Uterus (tissue), 3 donors: ENCODE measurements at regions not wholly inside any gene's neighbourhood (a gene's known extent, or its start where the extent isn't known, plus 50 kb on each side); places are given as distances from the start of the nearest gene placed in this dataset.
"Not testable (repeated sequence)": the region's sequence is repeated elsewhere in the genome, so short reads cannot be mapped to it uniquely, and the experiment has no call there.

Experiments
- DNase-seq, 2 donors: peaks; one replicate each; pipeline ENCODE4 v3.0.0-alpha.2; 2019 to 2020
- H3K27ac ChIP-seq, 2 donors: fragments of 200-600 bp; sonication (generic); 1 replicate in 1 of 2; 2 replicates in 1 of 2; pipeline ENCODE4 v1.5.1; 2016 to 2018
- H3K27me3 ChIP-seq, 2 donors: fragments of 200-600 bp; sonication (generic); one replicate each; pipeline ENCODE4 v1.5.1; 2018 to 2019; ENCODE audit warnings: control low read depth in 1 of 2
- H3K36me3 ChIP-seq, 2 donors: fragments of 200-600 bp; sonication (generic); one replicate each; pipeline ENCODE4 v1.5.1; 2019; ENCODE audit warnings: control low read depth in 1 of 2
- H3K4me1 ChIP-seq, 2 donors: fragments of 200-600 bp; sonication (generic); one replicate each; pipeline ENCODE4 v1.5.1; 2018 to 2019; ENCODE audit warnings: control low read depth in 1 of 2
- H3K4me3 ChIP-seq, 2 donors: fragments of 200-600 bp; sonication (generic); 1 replicate in 1 of 2; 2 replicates in 1 of 2; pipeline ENCODE4 v1.5.1; 2018 to 2019; ENCODE audit warnings: mild to moderate bottlenecking in 1 of 2
- H3K9me3 ChIP-seq, 2 donors: fragments of 200-600 bp; sonication (generic); one replicate each; pipeline ENCODE4 v1.5.1; 2019; ENCODE audit warnings: control low read depth in 1 of 2
- POLR2A ChIP-seq, 2 donors: fragments of 450-650 bp; IDR thresholded peaks; one replicate each; pipeline ENCODE4 v1.6.1; 2016; ENCODE audit warnings: antibody characterized with exemption in 2 of 2, mild to moderate bottlenecking in 1 of 2, moderate library complexity in 1 of 2
- intact Hi-C: fragments of 100-400 bp; cut with DNase I; formaldehyde crosslinking; loops from one replicate; pipeline ENCODE4 v1.15.1; 2023; ENCODE audit warnings: low total_unique reads
- TF ChIP-seq, protein P1 (sequence below), 4 experiments: fragments of 200-600 bp in 2 of 4; fragments of 450-650 bp in 2 of 4; sonication (generic) in 2 of 4; IDR thresholded peaks; one replicate each; pipeline ENCODE4 v1.5.1; 2016 to 2019; ENCODE audit warnings: antibody characterized with exemption in 4 of 4, mild to moderate bottlenecking in 2 of 4, moderate library complexity in 1 of 4
- donor health status: DM: yes; HTN: yes; CAD: no.

DNA sequence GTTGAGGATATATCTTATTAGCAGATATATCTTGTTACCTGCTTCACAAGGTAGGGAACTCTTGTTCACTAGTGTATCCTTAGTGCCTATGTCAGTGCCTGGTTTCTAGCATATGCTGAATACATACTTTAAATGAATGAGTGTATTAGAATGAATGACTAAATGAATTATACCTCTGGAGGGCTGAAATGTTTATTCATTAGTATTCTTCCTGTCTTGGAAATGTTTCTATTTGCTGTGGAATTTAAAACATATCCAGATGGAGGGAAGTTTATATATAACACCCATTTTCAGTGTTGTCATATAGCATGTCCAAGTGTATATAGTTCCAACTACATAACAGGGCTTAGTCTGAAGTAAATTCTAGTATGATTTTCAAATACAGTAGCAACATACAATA is 581.5 kb downstream of the TBL1XR1 start:
- intact Hi-C loops, result no loop called here
- Histone ChIP-seq H3K27ac (no peak overlapping the region), H3K4me1 (no peaks in the 10 kb centered on the region), H3K4me3 (no peak overlapping the region), H3K9me3 (no peaks in the 10 kb centered on the region), H3K27me3 (no peaks in the 10 kb centered on the region), H3K36me3 (no peaks in the 10 kb centered on the region)
- no peak for DNase-seq
- TF ChIP-seq, protein P1, sequence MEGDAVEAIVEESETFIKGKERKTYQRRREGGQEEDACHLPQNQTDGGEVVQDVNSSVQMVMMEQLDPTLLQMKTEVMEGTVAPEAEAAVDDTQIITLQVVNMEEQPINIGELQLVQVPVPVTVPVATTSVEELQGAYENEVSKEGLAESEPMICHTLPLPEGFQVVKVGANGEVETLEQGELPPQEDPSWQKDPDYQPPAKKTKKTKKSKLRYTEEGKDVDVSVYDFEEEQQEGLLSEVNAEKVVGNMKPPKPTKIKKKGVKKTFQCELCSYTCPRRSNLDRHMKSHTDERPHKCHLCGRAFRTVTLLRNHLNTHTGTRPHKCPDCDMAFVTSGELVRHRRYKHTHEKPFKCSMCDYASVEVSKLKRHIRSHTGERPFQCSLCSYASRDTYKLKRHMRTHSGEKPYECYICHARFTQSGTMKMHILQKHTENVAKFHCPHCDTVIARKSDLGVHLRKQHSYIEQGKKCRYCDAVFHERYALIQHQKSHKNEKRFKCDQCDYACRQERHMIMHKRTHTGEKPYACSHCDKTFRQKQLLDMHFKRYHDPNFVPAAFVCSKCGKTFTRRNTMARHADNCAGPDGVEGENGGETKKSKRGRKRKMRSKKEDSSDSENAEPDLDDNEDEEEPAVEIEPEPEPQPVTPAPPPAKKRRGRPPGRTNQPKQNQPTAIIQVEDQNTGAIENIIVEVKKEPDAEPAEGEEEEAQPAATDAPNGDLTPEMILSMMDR (IDR thresholded peaks at IDR 0.05), result no peak
- TF ChIP-seq POLR2A (IDR thresholded peaks at IDR 0.05), result no peak

- H3K4me3 ChIP-seq, result no peak overlapping the region
- intact Hi-C loops, result no loop called here
- no peaks in the 10 kb centered on the region for H3K36me3 ChIP-seq
- H3K27ac ChIP-seq, result no peak overlapping the region
- no peak for DNase-seq
- TF ChIP-seq, protein P1 (IDR thresholded peaks at IDR 0.05), result no peak
- no peak for TF ChIP-seq POLR2A (IDR thresholded peaks at IDR 0.05)
- no peaks in the 10 kb centered on the region for H3K4me1 ChIP-seq
- no peaks in the 10 kb centered on the region for H3K9me3 ChIP-seq
- H3K27me3 ChIP-seq, result no peaks in the 10 kb centered on the region
Observed at GRCh38 chr3:176611703-176612102, 585.6 kb downstream of the TBL1XR1 start.

- no peaks in the 10 kb centered on the region for H3K9me3 ChIP-seq
- DNase-seq, result no peak
- no peak overlapping the region for H3K27ac ChIP-seq
- no peak for TF ChIP-seq POLR2A (IDR thresholded peaks at IDR 0.05)
- TF ChIP-seq, protein P1 (IDR thresholded peaks at IDR 0.05), result no peak
- intact Hi-C loops, result no loop called here
- H3K4me3 ChIP-seq, result no peak overlapping the region
- H3K36me3 ChIP-seq, result no peaks in the 10 kb centered on the region
- H3K4me1 ChIP-seq, result no peaks in the 10 kb centered on the region
- no peaks in the 10 kb centered on the region for H3K27me3 ChIP-seq
Observed at GRCh38 chr3:176609361-176609760, 587.9 kb downstream of the TBL1XR1 start.

- H3K36me3 ChIP-seq, intact Hi-C loops, H3K4me3 ChIP-seq, H3K9me3 ChIP-seq, H3K4me1 ChIP-seq, H3K27me3 ChIP-seq, DNase-seq, H3K27ac ChIP-seq: not testable (repeated sequence)
Observed at GRCh38 chr3:176605553-176605952, 591.7 kb downstream of the TBL1XR1 start.

GRCh38 chr3:176595307-176595706 is 602.0 kb downstream of the TBL1XR1 start:
- no peaks in the 10 kb centered on the region for H3K27me3 ChIP-seq
- H3K36me3 ChIP-seq, result no peaks in the 10 kb centered on the region
- no peak overlapping the region for H3K4me3 ChIP-seq
- TF ChIP-seq, protein P1 (IDR thresholded peaks at IDR 0.05), result no peak
- TF ChIP-seq POLR2A (IDR thresholded peaks at IDR 0.05), result no peak
- H3K4me1 ChIP-seq, result no peaks in the 10 kb centered on the region
- H3K9me3 ChIP-seq, result no peaks in the 10 kb centered on the region
- intact Hi-C loops, result no loop called here
- no peak for DNase-seq
- H3K27ac ChIP-seq, result no peak overlapping the region

DNA sequence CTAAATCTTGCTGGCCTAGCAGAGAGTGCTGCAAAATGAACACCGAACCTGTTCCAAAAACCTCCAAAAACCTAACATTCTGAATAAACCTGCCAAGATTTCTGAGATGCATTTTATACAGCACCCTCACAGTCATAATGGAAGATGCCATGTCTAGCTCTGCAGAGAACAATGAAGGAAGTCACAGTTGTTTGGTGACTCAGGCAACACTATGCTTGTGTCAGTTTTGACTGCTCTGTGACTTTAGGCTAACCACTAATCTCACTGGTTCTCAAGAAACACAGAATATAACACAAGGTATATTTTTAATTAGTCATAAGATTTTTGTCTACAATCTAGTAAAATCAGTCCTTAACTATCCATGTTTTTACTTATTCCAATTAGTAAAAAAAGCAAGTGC is 606.6 kb downstream of the TBL1XR1 start:
- Histone ChIP-seq H3K4me1 (no peaks in the 10 kb centered on the region), H3K36me3 (no peaks in the 10 kb centered on the region), H3K9me3 (no peaks in the 10 kb centered on the region), H3K27ac (no peak overlapping the region), H3K27me3 (no peaks in the 10 kb centered on the region), H3K4me3 (no peak overlapping the region)
- TF ChIP-seq, protein P1 (IDR thresholded peaks at IDR 0.05), result no peak
- no peak for TF ChIP-seq POLR2A (IDR thresholded peaks at IDR 0.05)
- intact Hi-C loops, result no loop called here
- DNase-seq, result no peak
